ENCODE measurements at regions not wholly inside any gene's neighbourhood (a gene's known extent, or its start where the extent isn't known, plus 50 kb on each side); places are given as distances from the start of the nearest gene placed in this dataset.

DNA sequence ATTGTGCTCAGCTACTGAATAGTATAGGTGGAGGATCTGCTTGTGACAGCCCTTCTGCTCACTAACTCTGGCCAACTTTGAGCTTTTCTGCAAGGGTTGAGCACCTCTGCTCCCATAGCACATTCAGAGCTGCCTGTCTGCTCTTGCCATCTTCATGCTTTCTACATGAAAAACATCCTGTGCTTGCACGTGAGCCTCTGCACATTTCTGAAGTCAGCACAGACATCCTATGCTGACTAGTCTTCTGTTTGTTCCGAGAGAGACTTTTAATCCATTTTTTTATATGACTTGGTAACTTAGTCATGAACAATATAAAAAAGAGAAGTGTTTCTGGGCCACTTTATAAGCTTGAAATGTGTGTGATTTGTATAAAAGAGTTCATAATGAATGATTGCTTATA is 969.3 kb downstream of the TMTC2 start:
- Mint-ChIP-seq H3K27ac (no peak overlapping the region), H3K4me3 (no peak overlapping the region), H3K36me3 (ENCODE audit: low read depth) (no peaks in the 10 kb centered on the region), H3K4me1 (ENCODE audit: low read depth) (no peaks in the 10 kb centered on the region), H3K9me3 (peaks cover 10% of the 10 kb centered on the region), H3K27me3 (ENCODE audit: low read depth) (no peaks in the 10 kb centered on the region)
- no peak for DNase-seq (ENCODE audit: low spot score)

DNA sequence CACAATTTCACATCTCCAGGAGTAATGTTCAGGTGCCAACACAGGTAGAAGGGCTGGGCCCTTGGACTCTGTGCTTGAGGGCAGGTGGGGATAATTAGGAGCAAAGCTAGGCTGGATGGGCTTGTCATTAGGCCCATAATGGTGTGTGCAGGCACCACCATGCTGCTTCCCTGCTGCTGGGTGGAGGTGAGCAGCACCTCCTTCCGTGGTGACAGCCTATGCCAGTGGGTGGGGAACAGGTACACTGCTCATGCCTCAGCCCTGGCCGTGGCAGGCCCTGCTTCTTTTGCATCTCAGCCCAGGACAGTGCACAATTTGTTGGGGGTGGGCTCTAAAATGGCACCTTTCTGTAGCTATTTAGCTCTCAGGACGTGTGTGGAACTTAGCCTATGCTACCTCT is 955.5 kb downstream of the TMTC2 start:
- H3K27me3 Mint-ChIP-seq (ENCODE audit: low read depth): no peaks in the 10 kb centered on the region
- peaks cover 19% of the 10 kb centered on the region for H3K9me3 Mint-ChIP-seq
- H3K4me3 Mint-ChIP-seq: no peak overlapping the region
- no peaks in the 10 kb centered on the region for H3K36me3 Mint-ChIP-seq (ENCODE audit: low read depth)
- no peak for DNase-seq (ENCODE audit: low spot score)
- H3K4me1 Mint-ChIP-seq (ENCODE audit: low read depth): no peaks in the 10 kb centered on the region
- H3K27ac Mint-ChIP-seq: no peak overlapping the region

DNA sequence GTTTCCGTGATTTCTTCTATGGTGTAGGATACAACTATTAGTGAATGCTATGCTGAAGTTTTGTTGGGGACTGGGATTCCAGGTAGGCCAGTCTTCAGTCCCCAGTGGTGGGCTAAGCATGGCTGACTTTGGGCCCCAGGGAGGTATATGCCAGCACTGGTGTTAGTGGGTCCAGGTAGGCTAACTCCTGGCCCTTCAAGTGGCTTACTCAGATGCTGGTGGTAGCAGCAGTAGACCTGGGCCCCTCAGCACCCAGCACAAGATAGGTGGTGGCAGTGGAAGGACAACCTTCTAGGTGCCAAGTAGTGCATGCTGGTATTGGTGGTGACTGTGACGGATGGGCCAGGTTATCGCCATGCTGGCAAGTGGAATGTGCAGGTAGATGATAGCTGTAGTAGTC is 955.1 kb downstream of the TMTC2 start:
- H3K27me3 Mint-ChIP-seq (ENCODE audit: low read depth): no peaks in the 10 kb centered on the region
- peaks cover 19% of the 10 kb centered on the region for H3K9me3 Mint-ChIP-seq
- no peak overlapping the region for H3K27ac Mint-ChIP-seq
- no peak overlapping the region for H3K4me3 Mint-ChIP-seq
- no peaks in the 10 kb centered on the region for H3K4me1 Mint-ChIP-seq (ENCODE audit: low read depth)
- DNase-seq (ENCODE audit: low spot score): no peak
- no peaks in the 10 kb centered on the region for H3K36me3 Mint-ChIP-seq (ENCODE audit: low read depth)

DNA sequence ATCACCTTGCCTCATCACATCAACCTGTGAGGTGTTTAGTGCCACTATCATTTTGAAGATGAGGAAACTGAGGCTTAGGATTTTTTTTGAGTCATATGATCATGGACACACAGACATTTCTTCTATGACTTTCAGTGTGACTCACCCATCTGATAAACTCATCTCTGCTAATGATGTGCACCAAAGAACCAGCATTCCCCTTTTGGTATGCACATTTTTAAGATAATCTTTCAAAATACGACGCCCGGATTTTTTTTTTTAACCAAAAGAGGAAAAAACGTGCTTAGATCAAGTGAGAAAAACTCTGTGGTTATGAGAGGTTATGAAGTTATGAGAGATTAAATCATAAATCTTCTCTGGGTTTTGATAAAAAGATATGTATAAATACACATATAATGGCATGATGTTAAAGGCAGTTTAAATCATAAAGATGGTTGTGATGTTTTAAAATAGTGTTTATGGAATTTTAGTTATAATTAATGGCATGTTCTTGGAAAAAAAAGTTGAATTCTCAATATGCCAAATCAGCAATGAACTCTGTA is 948.1 kb downstream of the TMTC2 start:
- DNase-seq (ENCODE audit: low spot score): no peak
- no peaks in the 10 kb centered on the region for H3K4me1 Mint-ChIP-seq (ENCODE audit: low read depth)

DNA sequence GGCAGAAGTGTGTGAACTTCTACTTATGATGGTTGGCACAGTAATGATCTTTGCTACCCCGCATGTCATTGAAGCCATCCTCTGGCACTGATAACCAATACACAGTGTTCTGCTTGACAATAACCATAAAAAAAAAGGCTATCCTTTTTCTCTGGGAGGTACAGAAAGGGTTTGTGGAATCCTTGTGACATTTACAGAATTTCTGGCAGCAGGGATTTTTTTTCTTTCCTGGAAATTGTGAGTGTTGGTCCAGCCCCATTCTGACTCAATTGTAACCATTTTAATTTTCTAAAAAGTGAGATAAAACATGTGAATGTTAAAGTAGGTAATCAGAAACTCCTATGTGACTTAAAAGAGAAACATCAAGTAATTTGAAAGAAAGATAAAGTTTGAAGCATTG is 943.8 kb downstream of the TMTC2 start:
- DNase-seq (ENCODE audit: low spot score): no peak
- Mint-ChIP-seq H3K4me3 (no peak overlapping the region), H3K9me3 (peaks cover 13% of the 10 kb centered on the region)

More for the DNA sequence above, 948.1 kb downstream of the TMTC2 start:
- H3K36me3 Mint-ChIP-seq (ENCODE audit: low read depth): no peaks in the 10 kb centered on the region
- H3K9me3 Mint-ChIP-seq: peaks cover 6% of the 10 kb centered on the region
- H3K27ac Mint-ChIP-seq: no peak overlapping the region
- H3K27me3 Mint-ChIP-seq (ENCODE audit: low read depth): no peaks in the 10 kb centered on the region
- no peak overlapping the region for H3K4me3 Mint-ChIP-seq

DNA sequence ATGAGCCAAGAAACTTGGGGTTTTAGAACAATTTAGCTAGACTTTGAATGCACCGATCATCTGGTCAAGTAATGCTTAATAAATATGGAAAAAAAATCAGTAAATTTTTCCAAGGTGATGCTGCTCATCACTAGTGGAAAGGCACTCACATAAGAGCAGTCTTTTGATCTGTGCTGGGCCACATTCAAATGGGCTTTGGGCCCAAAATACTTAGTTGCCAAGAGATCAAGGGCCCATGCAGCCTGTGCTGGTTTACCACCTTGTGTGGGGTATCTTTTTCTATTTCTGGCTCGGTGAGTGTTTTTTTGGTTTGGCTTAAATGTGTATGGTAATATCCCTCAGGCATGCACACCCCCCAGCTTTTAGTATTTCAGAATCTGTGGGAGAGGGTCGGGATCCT is 943.2 kb downstream of the TMTC2 start:
- no peak overlapping the region for H3K4me3 Mint-ChIP-seq
- no peak for DNase-seq (ENCODE audit: low spot score)
- H3K27me3 Mint-ChIP-seq (ENCODE audit: low read depth): no peaks in the 10 kb centered on the region
- H3K4me1 Mint-ChIP-seq (ENCODE audit: low read depth): no peaks in the 10 kb centered on the region
- peaks cover 13% of the 10 kb centered on the region for H3K9me3 Mint-ChIP-seq
- H3K27ac Mint-ChIP-seq: no peak overlapping the region
- H3K36me3 Mint-ChIP-seq (ENCODE audit: low read depth): no peaks in the 10 kb centered on the region

More for the DNA sequence above, 943.8 kb downstream of the TMTC2 start:
- Mint-ChIP-seq H3K27me3 (ENCODE audit: low read depth) (no peaks in the 10 kb centered on the region), H3K36me3 (ENCODE audit: low read depth) (no peaks in the 10 kb centered on the region), H3K4me1 (ENCODE audit: low read depth) (no peaks in the 10 kb centered on the region), H3K27ac (no peak overlapping the region)

DNA sequence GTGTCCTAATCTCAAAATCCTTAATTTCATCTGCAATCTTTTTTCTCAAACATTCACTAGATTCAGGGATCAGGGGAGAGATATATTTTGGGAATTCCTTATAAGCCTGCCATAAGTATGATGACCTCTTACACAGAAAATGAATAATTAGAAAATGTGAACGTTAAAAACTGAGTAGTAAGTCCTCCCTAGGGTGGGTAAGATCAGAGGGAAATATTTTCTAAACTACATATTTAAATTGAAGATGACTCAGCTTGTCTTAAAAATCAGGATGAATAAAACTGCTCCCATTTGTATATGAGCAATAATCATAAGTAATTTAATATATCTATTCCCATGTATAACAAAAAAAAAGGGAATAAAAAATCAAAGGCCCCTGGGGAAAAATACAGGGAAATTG is 935.5 kb downstream of the TMTC2 start:
- no peak overlapping the region for H3K4me3 Mint-ChIP-seq
- DNase-seq (ENCODE audit: low spot score): no peak
- no peaks in the 10 kb centered on the region for H3K4me1 Mint-ChIP-seq (ENCODE audit: low read depth)
- H3K27me3 Mint-ChIP-seq (ENCODE audit: low read depth): no peaks in the 10 kb centered on the region
- H3K9me3 Mint-ChIP-seq: peaks cover 7% of the 10 kb centered on the region
- H3K36me3 Mint-ChIP-seq (ENCODE audit: low read depth): no peaks in the 10 kb centered on the region
- no peak overlapping the region for H3K27ac Mint-ChIP-seq

DNA sequence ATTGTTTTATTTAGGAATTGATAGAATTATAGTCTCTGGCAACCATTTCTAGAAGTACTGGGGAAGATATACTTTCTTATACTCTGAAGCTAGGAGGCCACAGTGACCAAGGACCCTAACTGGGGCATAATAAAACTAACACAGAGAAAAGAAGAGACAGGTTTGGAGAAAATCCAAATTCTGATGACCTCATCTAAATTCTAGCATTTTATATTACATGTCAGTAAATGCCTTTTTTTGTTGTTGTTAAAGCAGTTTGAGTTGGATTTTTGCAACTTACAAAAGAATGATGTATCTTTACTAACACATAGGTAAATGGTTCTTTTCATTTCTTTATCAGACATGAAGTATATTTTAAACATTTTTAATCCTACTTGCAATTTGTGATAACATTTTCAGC is 933.3 kb downstream of the TMTC2 start:
- no peak for DNase-seq (ENCODE audit: low spot score)
- H3K36me3 Mint-ChIP-seq (ENCODE audit: low read depth): no peaks in the 10 kb centered on the region
- no peak overlapping the region for H3K4me3 Mint-ChIP-seq
- peaks cover 7% of the 10 kb centered on the region for H3K9me3 Mint-ChIP-seq
- H3K27ac Mint-ChIP-seq: no peak overlapping the region
- H3K27me3 Mint-ChIP-seq (ENCODE audit: low read depth): no peaks in the 10 kb centered on the region
- no peaks in the 10 kb centered on the region for H3K4me1 Mint-ChIP-seq (ENCODE audit: low read depth)

DNA sequence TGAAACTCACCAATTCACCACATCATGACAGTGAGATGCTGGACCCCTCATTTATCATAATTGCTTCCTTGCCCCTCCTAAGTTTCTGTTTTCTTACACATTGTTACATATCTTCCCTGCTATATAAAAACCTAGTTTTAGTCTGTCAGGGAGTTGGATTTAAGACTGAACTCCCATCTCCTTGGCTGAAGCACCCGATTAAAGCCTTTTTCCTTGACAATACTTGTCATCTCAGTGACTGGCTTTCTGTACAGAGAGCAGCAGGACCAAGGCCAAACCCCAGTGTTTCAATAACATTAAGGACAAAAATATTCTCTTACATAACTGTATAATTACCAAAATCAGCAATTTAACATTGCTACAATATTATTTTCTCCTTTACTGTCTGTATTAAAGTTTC is 928.4 kb downstream of the TMTC2 start:
- Mint-ChIP-seq H3K9me3 (peaks cover 26% of the 10 kb centered on the region), H3K4me3 (no peak overlapping the region), H3K27ac (no peak overlapping the region), H3K36me3 (ENCODE audit: low read depth) (no peaks in the 10 kb centered on the region), H3K27me3 (ENCODE audit: low read depth) (no peaks in the 10 kb centered on the region), H3K4me1 (ENCODE audit: low read depth) (no peaks in the 10 kb centered on the region)
- no peak for DNase-seq (ENCODE audit: low spot score)

DNA sequence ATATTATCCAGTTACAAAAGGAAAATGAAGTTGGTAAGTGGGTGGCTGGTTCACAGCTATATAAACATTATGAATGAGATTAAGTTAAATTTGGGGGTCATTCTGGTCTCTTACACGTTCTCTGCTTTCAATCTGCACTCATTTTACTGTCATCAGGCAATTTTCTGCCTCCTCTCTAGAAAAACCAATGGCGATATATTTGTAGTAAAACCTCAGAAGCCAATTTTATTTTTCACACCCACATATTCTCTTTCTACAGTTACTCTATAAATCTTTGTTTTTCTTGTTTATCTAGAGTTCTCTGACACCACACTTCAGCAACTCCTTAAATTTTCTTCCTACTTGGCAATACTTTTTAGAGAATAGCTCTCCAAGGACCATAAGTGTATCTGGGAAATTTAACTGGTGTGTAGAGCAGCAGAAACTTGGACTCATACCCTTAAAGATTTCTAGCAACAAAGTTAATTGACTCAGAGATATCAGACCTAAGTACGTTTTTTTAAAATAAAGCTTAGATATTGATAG is 926.9 kb downstream of the TMTC2 start:
- Mint-ChIP-seq H3K4me1 (ENCODE audit: low read depth) (no peaks in the 10 kb centered on the region), H3K27me3 (ENCODE audit: low read depth) (no peaks in the 10 kb centered on the region), H3K4me3 (no peak overlapping the region), H3K9me3 (peaks cover 34% of the 10 kb centered on the region), H3K27ac (no peak overlapping the region), H3K36me3 (ENCODE audit: low read depth) (no peaks in the 10 kb centered on the region)
- DNase-seq (ENCODE audit: low spot score): no peak

DNA sequence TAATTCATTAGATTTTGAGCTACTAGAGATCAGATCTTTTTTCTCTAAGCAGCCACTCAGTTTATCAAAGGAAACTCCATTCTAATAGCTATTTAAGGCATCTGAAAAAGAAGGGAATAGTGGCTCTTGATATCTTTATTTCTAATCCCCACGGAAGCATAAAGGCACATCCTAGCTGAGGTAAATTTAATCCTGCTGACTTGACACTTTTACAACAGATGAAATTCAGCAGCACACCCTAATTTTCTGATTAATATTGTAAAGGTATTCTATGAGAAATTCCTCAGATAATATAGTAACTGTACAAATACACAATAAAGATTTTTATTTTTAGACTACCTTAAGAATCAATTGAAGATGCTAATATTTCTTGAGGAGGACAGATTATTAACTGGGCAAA is 916.4 kb downstream of the TMTC2 start:
- H3K27ac Mint-ChIP-seq: no peak overlapping the region
- H3K36me3 Mint-ChIP-seq (ENCODE audit: low read depth): peaks cover 1% of the 10 kb centered on the region
- no peak overlapping the region for H3K4me3 Mint-ChIP-seq
- no peaks in the 10 kb centered on the region for H3K27me3 Mint-ChIP-seq (ENCODE audit: low read depth)
- DNase-seq (ENCODE audit: low spot score): no peak
- no peaks in the 10 kb centered on the region for H3K4me1 Mint-ChIP-seq (ENCODE audit: low read depth)
- peaks cover 57% of the 10 kb centered on the region for H3K9me3 Mint-ChIP-seq

DNA sequence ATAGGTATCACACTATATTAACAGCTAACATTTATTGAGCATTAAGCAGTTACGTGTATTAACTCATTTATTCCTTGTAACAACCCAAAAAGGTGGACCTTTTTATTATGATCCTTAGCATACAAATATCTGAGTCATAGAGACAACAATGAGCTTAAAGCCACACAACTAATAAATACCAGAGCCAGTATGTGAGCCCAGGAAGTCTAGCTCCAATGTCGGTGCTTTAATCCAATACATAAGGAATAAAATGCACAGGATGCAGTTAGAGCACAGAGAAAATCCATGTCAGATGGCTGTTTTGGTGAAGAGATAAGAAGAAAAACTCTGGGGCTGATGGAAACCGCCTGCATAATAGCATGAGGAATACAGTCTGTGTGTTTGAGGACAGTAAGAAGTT is 888.6 kb downstream of the TMTC2 start:
- H3K4me3 Mint-ChIP-seq: no peak overlapping the region
- H3K27me3 Mint-ChIP-seq (ENCODE audit: low read depth): no peaks in the 10 kb centered on the region
- DNase-seq (ENCODE audit: low spot score): no peak
- H3K9me3 Mint-ChIP-seq: peaks cover 9% of the 10 kb centered on the region
- H3K36me3 Mint-ChIP-seq (ENCODE audit: low read depth): no peaks in the 10 kb centered on the region
- no peaks in the 10 kb centered on the region for H3K4me1 Mint-ChIP-seq (ENCODE audit: low read depth)
- H3K27ac Mint-ChIP-seq: no peak overlapping the region

DNA sequence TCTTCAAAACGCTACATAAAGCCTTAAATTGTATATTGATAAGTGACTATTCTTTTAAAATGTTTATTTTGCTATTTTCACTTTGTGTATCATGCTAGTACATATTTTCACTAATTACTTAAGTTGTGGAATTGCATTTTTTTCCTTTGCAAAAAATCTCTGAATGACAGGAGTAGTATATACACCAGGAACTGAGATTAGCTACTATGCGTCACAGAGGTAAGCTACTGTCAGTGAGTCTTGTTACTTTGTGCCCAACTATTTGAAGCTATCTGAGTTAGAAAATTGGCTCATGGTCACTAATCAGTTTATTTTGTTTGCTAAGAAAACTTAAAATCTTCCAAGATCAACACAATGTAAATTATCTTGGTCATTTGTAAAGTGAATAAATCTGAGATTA is 887.4 kb downstream of the TMTC2 start:
- H3K4me3 Mint-ChIP-seq: no peak overlapping the region

DNA sequence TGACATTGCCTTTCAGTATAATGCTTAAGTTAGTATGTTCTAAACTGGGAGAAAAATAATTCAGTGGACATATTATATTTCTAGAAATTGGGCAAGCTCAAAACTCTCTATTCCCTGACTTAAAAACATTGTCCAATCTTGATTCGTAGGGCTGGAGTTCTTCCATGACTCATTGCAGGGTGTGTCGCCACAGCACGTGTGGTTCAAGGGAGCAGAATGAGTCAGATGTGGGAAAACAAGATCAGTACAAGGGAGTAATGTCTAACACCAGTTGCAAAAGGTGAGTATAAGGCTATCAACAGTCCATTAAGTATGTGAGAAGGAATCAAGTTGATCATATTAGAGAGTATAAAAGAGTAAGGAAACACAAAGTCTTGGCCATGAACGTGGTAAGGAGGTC is 887.0 kb downstream of the TMTC2 start:
- no peak overlapping the region for H3K4me3 Mint-ChIP-seq
- H3K9me3 Mint-ChIP-seq: peaks cover 20% of the 10 kb centered on the region
- no peaks in the 10 kb centered on the region for H3K27me3 Mint-ChIP-seq (ENCODE audit: low read depth)
- H3K27ac Mint-ChIP-seq: no peak overlapping the region
- DNase-seq (ENCODE audit: low spot score): no peak
- H3K4me1 Mint-ChIP-seq (ENCODE audit: low read depth): no peaks in the 10 kb centered on the region
- no peaks in the 10 kb centered on the region for H3K36me3 Mint-ChIP-seq (ENCODE audit: low read depth)

More for the DNA sequence above, 887.4 kb downstream of the TMTC2 start:
- no peak for DNase-seq (ENCODE audit: low spot score)
- H3K9me3 Mint-ChIP-seq: peaks cover 16% of the 10 kb centered on the region
- no peaks in the 10 kb centered on the region for H3K27me3 Mint-ChIP-seq (ENCODE audit: low read depth)
- no peaks in the 10 kb centered on the region for H3K4me1 Mint-ChIP-seq (ENCODE audit: low read depth)
- no peak overlapping the region for H3K27ac Mint-ChIP-seq
- no peaks in the 10 kb centered on the region for H3K36me3 Mint-ChIP-seq (ENCODE audit: low read depth)

DNA sequence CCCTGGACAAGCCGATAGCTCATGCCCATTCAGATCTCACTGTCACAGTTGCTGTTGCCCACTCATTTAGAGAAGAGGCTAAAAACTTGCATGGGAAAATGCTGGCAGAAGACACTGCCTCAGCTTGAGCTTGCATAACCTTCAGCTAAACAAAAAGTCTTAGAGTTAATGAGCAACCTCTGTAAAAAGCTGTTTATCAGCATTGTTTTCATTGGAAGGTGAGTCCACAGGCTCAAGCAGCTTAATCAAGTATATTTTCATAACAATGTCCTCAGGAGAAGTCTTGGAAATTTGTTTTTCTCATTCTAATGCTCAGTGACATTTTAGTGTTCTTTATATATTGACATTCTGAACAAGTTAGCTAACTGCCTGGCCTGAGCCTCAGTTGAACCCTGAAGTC is 872.9 kb downstream of the TMTC2 start:
- Mint-ChIP-seq H3K36me3 (ENCODE audit: low read depth) (no peaks in the 10 kb centered on the region), H3K9me3 (peaks cover 13% of the 10 kb centered on the region), H3K4me1 (ENCODE audit: low read depth) (no peaks in the 10 kb centered on the region), H3K27ac (no peak overlapping the region), H3K4me3 (no peak overlapping the region), H3K27me3 (ENCODE audit: low read depth) (no peaks in the 10 kb centered on the region)
- DNase-seq (ENCODE audit: low spot score): no peak
